GM10248 (cell line): ENCODE measurements at regions not wholly inside any gene's neighbourhood (a gene's known extent, or its start where the extent isn't known, plus 50 kb on each side); places are given as distances from the start of the nearest gene placed in this dataset.

Experiments
- CTCF ChIA-PET: fragments of 300-600 bp; sonication (Branson Sonifier 250); formaldehyde crosslinking; extraction: SDS; loops from one replicate; lab custom pipeline; 2021; ENCODE audit warnings: antibody characterized with exemption; lab: Yijun Ruan, JAX
- POLR2A ChIA-PET: fragments of 350-650 bp; sonication (Branson Sonifier 250); formaldehyde crosslinking; extraction: SDS; loops from one replicate; lab custom pipeline; 2020; ENCODE audit warnings: antibody characterized with exemption; lab: Yijun Ruan, JAX
- DNase-seq: peaks from one replicate; pipeline ENCODE4 v3.0.0; 2012; ENCODE audit errors: extremely low spot score
- TF ChIP-seq, protein P1 (sequence below): IDR thresholded peaks from 2 replicates; pipeline ENCODE4 v1.5.1; 2012; ENCODE audit warnings: mild to moderate bottlenecking, low read depth; ENCODE audit errors: extremely low read depth, missing control alignments, control extremely low read depth

DNA sequence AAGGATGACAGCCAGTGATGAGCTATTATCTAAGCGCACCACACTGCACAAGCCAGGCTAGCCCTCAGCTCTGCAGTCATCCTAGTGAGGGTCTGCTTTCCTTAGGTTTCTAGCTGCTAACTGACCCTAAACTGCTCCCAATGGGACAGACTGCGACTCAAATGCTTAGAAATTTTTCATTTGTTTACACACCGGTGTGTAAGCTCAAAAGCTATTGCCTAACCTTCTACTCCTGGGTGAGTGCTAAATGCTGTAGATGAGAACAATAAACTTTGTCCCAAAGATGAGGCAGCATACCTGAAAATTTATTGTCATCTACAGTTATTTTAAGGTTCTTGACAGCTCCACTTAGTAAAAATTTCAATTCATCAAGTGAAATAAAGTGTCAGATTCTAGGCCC lies 311.4 kb downstream of the TMEM167A start:
- TF ChIP-seq, protein P1, sequence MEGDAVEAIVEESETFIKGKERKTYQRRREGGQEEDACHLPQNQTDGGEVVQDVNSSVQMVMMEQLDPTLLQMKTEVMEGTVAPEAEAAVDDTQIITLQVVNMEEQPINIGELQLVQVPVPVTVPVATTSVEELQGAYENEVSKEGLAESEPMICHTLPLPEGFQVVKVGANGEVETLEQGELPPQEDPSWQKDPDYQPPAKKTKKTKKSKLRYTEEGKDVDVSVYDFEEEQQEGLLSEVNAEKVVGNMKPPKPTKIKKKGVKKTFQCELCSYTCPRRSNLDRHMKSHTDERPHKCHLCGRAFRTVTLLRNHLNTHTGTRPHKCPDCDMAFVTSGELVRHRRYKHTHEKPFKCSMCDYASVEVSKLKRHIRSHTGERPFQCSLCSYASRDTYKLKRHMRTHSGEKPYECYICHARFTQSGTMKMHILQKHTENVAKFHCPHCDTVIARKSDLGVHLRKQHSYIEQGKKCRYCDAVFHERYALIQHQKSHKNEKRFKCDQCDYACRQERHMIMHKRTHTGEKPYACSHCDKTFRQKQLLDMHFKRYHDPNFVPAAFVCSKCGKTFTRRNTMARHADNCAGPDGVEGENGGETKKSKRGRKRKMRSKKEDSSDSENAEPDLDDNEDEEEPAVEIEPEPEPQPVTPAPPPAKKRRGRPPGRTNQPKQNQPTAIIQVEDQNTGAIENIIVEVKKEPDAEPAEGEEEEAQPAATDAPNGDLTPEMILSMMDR = no peak
- ChIA-PET POLR2A (no interaction called here), CTCF (interaction anchor here (1.6 kb wide), 1 partner anchor 12 kb away, joined by 4 read pairs; no protein-coding TSS in a partner anchor)
- no peak for DNase-seq

GRCh38 chr5:82760856-82761255 lies 316.3 kb downstream of the TMEM167A start:
- ChIA-PET CTCF (no interaction called here), POLR2A (no interaction called here)
- TF ChIP-seq, protein P1 = no peak
- no peak for DNase-seq

DNA sequence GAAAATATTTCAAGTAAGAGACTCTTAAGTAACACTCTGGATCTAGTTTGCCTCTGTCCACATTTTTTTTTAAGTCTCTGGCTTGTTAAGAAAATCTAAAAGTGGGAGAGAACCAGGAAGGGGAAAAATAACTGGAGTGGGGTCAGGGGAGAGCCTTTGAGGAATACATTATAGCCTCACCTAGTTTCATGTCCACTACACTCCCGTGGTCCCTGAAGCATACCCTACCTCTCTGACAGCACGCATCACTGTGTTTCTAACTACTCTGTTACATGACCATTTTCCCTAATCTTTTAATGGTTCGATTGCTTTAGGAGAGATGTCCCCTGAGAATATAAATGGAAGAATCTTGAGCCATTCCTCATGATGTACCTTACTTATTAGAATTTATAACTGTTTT lies 318.3 kb downstream of the TMEM167A start:
- DNase-seq = no peak
- TF ChIP-seq, protein P1 = no peak
- POLR2A ChIA-PET = no interaction called here
- CTCF ChIA-PET = no interaction called here

GRCh38 chr5:82754759-82755158 lies 322.4 kb downstream of the TMEM167A start:
- CTCF ChIA-PET = no interaction called here

GRCh38 chr5:82754036-82754746 lies 323.0 kb downstream of the TMEM167A start:
- POLR2A ChIA-PET = no interaction called here
- DNase-seq = no peak
- CTCF ChIA-PET = interaction anchor here (1.0 to 1.1 kb wide), 2 partner anchors 11 to 403 kb away, joined by 3 to 4 read pairs; no protein-coding TSS in a partner anchor
- TF ChIP-seq, protein P1 = no peak

More at GRCh38 chr5:82754759-82755158, 322.4 kb downstream of the TMEM167A start:
- TF ChIP-seq, protein P1 = no peak
- POLR2A ChIA-PET = no interaction called here
- DNase-seq = peak; percentile 32

DNA sequence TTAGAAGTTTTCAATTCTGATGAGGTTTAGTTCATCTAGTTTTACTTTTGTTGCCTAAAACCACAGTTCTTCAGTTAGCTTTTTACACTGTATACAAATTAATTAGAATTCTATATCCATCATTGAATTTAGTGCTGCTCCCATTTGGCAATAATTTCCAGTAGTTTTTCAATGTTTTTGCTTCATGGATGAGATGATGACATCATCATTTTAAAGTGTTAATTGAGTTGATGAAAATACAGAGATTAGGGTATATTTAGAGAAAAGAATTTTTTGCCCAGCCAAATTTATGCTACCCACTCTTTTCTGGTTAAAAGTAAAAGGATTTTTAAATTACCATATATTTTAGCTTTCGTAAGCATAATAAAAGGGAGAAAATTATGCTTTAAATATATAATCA lies 323.8 kb downstream of the TMEM167A start:
- TF ChIP-seq, protein P1 = no peak
- POLR2A ChIA-PET = no interaction called here
- CTCF ChIA-PET = interaction anchor here (1.0 to 1.3 kb wide), 3 partner anchors 12 to 402 kb away, joined by 3 to 4 read pairs (median 3); no protein-coding TSS in a partner anchor
- no peak for DNase-seq
